GDM1 (cell line): ENCODE measurements at regions not wholly inside any gene's neighbourhood (a gene's known extent, or its start where the extent isn't known, plus 50 kb on each side); places are given as distances from the start of the nearest gene placed in this dataset.
"Not testable (repeated sequence)": the region's sequence is repeated elsewhere in the genome, so short reads cannot be mapped to it uniquely, and the experiment has no call there.

Source experiments
- DNase-seq: peaks from one replicate; lab custom pipeline; 2025; lab: John Stamatoyannopoulos, UW

DNA sequence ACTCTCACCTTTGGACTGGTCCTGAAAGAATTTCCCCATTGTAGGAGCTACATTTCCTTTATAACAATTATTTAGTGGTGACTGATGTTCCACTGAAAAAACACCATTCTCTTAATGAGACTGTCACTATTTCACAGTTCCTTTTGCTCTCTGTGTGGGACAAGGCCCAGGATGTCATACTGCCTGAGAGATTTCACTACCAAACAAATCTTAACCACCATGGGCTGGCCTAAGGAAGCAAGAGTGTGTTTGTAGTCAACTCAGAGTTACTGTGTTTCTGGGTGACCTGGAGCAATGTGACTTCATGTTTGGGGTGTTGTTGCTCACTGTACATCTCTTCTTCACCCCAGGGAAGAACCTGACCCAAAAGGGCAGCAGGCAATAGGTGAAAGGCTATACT is 50.1 kb upstream of the ZNF608 start:
- DNase-seq, result no peak

DNA sequence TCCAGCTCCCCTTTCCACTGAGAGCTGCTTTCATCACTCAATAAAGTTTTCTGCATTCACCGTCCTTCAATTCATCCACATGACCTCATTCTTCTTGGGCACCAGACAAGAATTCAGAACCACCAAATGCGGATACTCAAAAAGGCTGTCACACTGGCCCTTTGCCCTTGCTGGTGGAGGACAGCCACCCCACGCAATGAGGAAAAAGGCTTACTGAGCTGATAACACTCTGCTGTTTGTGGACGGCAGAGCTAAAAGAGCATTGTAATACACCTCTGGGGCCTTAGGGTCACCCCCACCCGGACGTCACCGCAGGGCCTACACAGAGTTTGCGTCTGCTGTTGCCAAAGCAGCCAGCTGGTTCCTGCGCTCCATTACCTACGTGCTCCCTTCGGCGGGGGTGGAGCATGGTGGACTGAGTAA is 51.2 kb upstream of the ZNF608 start:
- no peak for DNase-seq

DNA sequence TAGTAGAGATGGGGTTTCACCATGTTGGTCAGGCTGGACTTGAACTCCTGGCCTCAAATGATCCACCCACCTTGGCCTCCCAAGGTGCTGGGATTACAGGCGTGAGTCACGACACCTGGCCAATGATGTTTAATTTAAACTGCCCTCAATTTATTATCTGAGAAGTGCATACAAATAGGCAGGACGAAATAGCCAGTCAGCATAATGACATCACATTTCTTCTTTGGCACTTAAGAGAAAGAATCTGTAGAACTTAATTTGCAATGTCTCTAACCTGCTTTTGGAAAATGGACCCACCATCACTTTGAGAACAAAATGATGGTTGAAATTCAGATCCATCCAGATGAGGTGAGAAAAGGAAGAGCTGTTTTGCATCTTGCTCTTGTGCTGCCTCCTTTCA is 52.5 kb upstream of the ZNF608 start:
- DNase-seq, result no peak

DNA sequence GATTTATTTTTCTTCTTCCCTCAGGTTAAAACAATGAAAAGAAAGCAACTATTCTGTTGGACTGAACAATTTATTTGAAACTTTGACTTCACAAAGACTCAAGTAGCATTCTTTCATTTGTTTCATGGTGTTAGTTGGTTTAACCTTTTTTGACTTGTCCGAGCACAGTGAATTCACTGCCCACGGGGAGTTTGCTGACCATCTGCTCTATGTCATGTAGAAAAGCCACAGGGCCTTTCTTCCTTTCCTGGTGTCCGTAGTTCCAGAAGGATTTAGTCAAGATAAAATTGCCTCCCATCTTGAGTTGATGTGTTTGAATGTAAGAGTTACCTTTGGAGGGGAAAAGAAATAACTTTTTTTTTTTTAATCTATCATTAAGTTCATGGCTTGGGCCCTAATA is 55.1 kb upstream of the ZNF608 start:
- DNase-seq, result no peak

DNA sequence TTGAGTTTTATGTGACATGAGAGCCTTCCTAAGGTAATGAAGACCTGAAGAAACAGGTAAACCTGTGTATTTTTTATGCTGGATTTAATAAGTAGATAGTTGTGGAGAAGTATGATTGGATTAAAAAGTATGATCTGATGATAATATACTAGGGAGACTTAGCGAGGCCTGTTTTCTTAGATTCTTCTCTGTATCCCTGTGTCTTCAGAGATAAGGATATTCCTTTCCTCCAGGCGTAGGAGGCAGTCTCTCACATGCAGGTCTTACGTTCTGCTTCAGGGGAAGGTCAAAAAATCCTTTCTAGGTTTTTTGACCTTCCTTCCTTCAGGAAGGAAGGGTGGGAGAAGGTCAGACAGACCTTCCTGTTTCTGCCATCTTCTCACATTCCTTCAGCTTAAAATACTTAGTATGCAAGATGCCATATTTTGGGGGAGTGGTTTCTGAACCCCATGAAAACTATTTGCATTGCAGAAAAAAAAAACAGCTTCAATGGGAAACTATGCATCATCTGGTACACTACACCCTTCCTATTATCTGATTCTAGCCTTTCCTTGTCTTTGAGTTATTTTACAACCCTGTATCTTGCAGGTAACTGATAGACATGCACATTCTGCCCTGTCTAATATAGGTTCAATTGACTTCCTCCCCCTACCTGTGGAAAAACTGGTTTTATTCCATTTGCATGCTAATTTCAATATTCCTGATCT is 57.3 kb upstream of the ZNF608 start:
- DNase-seq, result no peak

DNA sequence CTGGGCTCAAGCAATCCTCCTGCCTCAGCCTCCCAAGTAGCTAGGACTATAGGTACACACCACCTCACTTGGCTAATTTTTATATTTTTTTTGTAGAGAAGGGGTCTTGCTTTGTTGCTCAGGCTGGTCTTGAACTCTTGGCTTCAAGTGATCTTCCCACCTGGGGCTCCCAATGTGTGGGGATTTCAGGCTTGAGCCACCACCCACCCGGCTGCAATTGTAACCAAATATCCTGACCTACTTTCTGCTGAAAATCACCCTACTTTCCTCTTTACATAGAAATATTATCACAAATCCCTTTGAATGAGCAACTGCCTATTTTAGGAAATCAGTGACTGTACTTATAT is 59.6 kb upstream of the ZNF608 start:
- no peak for DNase-seq

DNA sequence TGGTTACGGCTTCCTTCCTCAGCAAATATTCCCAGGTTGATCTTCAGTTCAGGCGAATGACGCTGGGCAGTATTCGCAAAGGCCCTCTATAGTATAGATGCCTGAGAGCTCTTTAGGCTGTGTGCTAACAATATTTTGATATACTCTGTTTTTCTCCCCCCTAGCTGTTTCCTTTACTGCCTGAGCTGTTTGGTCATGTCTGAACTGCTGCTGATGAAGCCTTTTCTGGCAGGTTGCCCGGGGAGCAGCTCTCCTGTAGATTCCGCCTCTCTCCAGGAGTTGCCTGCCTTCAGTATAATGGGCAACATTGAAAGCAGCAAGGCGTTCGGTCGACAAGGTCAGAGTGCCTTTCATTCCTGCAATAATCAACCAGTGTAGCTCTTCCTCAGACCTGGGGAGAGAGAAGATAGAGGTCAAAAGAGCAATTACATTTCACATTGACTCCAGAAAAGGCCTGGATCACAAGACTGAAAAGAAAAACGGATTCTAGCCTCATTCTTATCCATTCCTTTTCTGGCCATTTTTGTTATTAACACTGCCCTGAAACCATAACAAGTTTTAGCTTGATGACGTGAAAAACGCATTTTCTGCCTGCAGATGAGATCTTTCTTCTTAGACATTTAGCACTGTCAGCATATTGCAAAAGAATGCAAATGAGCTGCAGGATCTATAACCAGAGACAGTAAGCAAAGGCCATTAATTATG is 60.1 kb upstream of the ZNF608 start:
- DNase-seq, result no peak

DNA sequence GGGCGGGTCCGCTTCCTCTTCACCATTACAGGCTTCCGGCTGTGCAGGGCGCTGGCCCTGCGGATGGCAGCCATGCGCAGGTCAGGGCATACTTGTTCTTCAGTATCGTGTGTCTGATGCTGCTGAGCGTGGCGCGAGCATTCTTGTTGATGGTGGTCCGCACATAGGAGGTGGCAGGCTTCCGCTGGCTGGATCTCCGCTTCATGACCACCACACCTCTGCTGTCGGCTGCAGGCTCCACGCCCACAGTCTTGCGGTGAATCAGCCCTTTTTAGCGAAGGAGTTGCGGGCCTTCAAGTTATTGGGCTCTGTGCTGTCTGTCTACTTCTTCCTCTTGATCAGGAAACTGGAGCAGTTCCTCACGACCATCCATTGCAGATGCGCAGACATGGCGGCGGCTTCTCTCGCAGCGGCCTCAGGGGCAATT is 62.4 kb upstream of the ZNF608 start:
- no peak for DNase-seq

DNA sequence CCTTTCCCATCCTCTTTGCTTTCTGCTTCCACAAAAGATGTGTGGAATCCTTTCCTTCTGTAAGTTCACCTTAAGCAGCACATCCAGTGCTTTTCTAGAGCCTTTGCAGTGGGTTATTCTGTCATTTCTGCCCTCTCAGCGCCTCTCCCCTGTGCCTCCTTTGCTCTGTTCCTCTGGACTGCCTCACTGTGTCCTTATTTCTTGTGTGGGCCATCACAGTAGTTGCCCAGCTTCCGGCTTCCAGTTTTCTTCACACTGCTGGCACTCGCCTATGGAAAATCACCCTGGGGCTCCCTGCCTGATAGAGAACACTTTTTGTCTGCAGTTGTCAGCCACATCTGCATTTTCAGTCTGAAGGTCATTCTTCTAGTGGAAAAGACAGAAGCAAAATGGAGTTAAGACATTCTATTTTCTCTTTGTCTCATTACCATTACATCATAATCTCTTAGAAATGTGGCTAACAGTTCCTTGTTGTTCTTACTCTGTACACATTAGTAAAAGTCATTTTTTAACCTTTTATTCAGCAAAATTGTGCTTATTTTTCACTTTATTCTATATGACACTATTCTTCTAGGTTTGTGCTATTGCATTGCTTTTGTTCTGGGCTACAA is 64.1 kb upstream of the ZNF608 start:
- no peak for DNase-seq

DNA sequence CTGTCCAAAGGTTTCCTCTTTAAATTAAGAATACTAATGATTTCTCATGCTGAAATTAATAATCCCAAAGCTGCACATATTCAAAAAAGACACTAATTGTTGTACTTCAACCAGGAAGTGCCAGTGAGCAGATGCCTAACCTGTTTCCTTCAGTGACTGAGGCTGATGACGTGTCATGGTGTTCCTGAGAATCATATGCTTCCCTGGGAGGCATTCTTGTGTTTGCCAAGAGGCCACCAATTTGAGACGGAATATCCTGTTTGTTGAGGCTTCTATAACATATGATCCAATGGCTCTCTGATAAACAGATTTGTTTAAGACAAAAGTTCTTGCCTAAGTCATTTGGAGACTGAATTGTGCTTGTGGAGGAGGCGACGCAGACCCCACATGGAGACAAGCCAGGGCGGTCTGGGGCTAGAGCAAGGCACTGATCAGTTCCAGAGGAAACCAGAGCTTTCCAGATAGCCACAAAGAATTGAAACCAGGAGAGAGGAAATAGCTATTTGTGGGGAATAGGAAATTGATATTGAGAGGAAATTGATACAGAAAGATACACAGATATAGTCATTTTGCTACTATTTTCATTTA is 66.4 kb upstream of the ZNF608 start:
- no peak for DNase-seq

DNA sequence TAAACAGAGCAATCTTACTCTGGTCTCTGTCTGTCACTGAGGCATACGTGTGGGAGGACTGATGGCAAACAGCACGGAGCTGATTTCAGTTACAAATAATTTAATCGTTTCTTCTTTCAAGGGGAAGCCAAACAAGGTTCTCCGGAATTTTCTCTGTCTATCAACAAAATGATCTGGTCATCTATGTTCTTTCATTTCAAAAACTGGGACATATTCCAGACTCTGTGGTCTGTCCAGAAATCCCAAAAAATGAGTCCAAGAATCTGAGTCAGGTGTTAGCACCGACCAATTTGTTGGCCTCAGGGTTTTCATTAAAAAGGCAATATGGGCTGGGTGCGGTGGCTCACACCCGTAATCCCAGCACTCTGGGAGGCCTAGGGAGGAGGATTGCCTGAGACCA is 69.9 kb upstream of the ZNF608 start:
- no peak for DNase-seq

DNA sequence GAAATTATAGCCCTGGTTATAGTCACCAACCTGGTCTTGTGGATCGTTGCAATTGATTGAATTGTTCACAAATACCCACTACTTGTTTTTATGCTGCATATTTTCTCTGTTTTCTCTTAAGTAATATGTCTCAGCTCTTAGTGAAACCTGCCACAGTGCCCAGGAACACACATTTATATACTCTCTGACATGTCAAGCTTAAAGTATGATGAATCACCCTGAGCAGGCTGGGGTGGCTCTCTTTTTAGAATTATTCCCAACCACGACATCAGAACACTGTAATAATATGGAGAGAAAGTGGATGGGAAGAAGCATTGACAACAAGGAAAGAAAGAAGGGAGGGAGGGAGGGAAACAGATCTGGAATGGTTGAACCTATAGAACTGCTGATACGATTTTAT is 72.8 kb upstream of the ZNF608 start:
- DNase-seq, result no peak

DNA sequence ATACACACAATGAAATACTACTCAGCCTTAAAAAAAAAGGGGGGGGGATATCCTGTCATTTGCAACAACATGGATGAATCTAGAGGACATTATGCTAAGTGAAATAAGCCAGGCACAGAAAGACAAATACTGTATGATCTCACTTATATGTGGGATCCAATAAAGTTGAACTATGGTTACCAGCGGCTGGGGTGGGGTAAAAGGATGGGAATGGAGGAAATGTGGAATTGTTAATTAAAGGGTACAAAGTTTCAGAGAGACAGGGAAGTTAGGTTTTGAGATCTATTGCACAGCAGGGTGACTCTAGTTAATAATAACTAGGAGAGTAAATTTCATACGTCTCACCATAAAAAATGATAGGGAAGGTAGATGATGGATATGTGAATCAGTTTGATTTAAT is 76.2 kb upstream of the ZNF608 start:
- no peak for DNase-seq

DNA sequence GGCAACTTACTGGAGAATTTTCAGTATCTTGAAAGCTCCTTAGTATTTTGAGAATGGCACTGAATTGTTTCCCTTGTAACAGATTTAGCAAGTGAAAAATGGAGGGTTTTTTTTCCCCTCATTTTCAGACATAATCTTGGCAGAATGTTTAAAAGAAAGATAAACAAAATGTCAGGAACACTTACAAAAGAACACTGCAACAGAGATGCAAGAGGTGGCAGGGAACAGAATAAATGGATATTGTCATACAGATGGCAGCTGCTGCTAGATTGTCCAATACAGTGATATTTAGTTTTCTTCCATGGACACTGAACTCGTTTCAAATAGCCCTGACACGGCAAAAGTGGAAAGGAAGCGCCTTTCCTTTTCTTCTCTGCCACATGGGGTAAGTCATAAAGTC is 76.9 kb upstream of the ZNF608 start:
- DNase-seq, result no peak

DNA sequence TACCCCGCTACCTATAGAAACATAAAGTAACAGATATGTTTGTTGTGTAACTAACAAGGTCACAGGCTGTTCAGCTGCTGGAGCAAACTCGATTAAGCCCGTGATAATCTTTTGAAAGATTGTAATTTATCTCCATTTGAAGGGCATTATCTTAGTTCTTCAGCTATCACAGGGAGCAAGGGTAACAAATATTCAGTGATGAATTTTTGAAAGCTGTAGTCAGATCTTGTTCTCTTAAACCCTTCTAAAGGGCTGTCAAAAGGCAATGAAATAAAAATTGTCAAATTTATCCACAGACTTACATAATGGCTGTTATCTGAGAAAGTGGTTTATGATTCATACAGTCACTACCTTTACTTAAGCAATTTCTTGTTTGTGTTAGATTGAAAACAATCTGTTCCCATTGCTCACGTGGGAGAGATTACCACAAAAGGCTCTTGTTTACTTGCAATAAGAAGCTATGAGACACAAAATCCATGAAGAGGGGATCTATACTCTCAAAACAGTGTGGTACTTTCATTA is 78.3 kb upstream of the ZNF608 start:
- DNase-seq, result no peak

DNA sequence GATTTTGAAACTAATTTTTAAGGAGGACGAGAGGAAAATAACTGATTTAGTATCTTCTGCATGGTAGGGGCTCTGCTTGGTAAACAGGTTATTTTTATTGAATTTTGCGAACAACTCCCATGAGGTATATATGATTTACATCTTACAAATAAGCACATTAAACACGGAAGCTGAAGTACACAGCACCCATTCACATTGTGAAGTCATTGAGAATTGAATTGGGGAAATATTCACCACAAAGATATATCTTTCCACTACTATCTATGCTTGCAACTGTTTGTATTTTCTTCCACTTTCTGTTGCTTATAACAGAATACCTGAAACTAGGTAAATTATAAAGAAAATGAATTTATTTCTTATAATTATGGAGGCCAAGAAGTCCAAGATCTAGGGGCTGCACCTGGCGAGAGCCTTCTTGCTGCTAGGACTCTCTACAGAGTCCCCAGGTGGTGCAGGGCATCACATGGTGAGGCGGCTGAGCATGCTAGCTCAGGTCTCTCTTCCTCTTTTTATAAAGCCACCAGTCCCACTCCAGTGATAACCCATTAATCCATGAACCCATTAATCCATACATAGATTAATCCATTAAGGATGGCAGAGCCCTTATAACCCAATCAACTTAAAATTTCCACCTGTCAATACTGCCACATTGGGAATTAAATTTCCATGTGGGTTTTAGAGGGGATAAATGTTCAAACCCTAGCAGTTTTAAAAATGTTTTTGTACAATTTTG is 79.0 kb upstream of the ZNF608 start:
- DNase-seq, result no peak

DNA sequence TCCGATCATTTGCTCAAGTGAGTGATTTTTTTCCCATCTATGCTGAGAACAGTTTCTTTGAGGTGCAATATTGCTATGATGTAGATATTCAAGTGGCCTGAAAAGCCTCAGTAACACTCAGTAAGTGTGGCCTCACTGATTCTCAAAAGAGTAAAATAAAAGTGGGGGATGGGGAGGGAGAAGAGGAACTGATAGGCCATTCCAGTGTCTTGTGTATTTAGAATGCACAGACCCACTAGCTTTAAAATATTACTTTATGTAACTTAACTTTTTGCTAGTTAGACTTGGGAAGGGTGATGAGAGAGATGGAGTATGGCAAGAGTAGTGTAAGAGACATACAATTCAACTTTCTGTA is 79.5 kb upstream of the ZNF608 start:
- DNase-seq, result no peak

DNA sequence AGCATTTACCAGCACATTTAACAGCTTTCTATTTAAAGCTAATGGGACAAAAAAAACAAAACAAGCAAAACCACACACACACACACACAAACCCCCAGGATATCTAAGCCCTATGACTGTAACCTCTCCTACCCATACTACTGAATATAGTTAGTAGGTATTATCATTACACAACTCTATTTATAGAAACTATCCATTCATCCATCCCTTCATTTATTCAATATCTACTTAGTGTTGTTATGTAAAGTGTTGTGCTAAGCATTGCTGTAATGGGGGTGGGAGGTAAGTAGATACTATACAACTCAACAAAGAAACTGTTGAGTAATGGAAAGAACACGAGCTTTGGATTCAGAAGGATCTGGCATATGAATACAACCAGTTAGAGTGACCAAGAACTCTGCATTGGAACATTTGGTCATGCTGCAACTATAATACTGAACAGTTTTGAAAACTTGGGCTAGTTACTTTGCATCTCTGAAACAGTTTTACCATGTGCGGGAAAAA is 82.3 kb upstream of the ZNF608 start:
- no peak for DNase-seq

DNA sequence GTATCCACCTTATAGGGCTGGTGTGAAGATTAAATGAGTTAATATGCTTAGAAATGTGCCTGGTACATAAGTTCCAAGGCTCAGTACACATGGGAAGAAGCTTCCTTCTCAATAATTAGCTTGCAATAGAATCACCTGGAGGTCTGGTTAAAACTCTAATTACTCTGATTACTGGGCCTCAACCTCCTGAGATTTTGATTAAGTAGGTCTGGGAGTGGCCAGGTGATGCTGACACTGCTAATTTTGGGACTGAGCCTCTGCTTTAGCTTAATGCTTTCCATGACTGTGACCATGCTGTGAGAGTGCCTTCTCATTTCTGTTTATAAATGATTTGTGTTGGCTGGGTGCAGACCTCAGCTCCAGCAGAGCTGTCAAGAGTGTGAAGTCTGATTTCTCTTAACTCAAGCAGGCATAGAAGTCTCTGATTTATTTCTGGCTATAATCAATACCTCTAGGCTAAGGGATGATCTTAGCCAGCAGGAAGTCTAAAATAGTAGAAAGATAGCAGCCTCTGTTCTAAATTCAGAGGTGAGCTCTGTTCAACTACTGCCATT is 85.3 kb upstream of the ZNF608 start:
- DNase-seq, result no peak

DNA sequence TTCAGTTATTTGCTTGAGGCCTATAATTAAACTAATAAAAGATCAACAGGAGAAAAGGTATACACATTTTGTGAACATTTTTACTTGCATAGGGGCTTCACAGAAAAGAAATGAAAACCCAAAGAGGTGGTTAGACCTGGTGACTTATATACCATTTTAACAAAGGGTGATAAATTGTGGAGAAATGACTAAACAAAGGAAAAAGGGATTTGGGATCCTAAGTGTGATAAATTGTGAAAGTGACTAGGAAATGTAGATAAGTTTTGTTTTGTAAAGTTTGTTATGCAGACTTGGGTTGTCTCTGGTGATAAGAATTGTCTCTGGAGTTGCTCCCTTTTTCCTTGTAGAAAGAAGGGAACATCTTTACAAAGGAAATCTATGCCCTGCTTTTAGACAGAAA is 86.1 kb upstream of the ZNF608 start:
- DNase-seq, result no peak

DNA sequence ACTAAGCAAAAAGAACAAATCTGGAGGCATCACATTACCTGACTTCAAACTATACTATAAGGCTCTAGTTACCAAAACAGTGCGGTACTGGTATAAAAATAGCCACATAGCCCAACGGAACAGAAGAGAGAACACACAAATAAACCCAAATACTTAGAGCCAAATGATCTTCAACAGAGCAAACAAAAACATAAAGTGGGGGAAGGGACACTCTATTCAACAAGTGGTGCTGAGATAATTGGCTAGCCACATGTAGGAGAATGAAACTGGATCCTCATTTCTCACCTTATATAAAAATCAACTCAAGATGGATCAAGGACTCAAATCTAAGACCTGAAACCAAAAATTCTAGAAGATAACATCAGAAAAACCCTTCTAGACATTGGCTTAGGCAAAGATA is 89.9 kb upstream of the ZNF608 start:
- DNase-seq, result not testable (repeated sequence)
